T-helper 17 cell (primary cell): ENCODE measurements at regions not wholly inside any gene's neighbourhood (a gene's known extent, or its start where the extent isn't known, plus 50 kb on each side); places are given as distances from the start of the nearest gene placed in this dataset.

Source experiments
- ATAC-seq: fragments of 150-1000 bp; cut with Tn5 transposase; 2 replicates; pipeline ENCODE4 v1.10.0; 2021; ENCODE audit warnings: mild to moderate bottlenecking, moderate library complexity
- DNase-seq, 3 donors: peaks; one replicate each; pipeline versions ENCODE4 v3.0.0 to v3.0.0-alpha.2; 2020 to 2021
- H3K9me3 ChIP-seq: one replicate; pipeline ENCODE4 v1.7.0; 2013; ENCODE audit warnings: low read length, mild to moderate bottlenecking; ENCODE audit not compliant: control insufficient read depth, poor library complexity, severe bottlenecking
- H3K27ac Mint-ChIP-seq: one replicate; pipeline ENCODE4 v1.8.0; 2022; ENCODE audit warnings: mild to moderate bottlenecking, moderate library complexity, mixed read lengths
- H3K27me3 Mint-ChIP-seq: one replicate; pipeline ENCODE4 v1.8.0; 2022; ENCODE audit warnings: mixed read lengths
- H3K36me3 Mint-ChIP-seq: one replicate; pipeline ENCODE4 v1.8.0; 2022; ENCODE audit warnings: low read depth, mixed read lengths
- H3K4me1 Mint-ChIP-seq: one replicate; pipeline ENCODE4 v1.8.0; 2022; ENCODE audit warnings: mild to moderate bottlenecking, mixed read lengths
- H3K4me3 Mint-ChIP-seq: one replicate; pipeline ENCODE4 v1.8.0; 2022; ENCODE audit warnings: mild to moderate bottlenecking, moderate library complexity, mixed read lengths

GRCh38 chr6:23503173-23503572 is 622.8 kb upstream of the NRSN1 start:
- no peaks in the 10 kb centered on the region for H3K9me3 ChIP-seq
- Mint-ChIP-seq H3K4me3 (no peak overlapping the region), H3K36me3 (no peaks in the 10 kb centered on the region), H3K4me1 (no peaks in the 10 kb centered on the region), H3K27me3 (no peaks in the 10 kb centered on the region), H3K27ac (no peak overlapping the region)
- no peak for DNase-seq
- ATAC-seq: no peak

- Mint-ChIP-seq H3K4me3 (no peak overlapping the region), H3K36me3 (no peaks in the 10 kb centered on the region), H3K27ac (no peak overlapping the region), H3K4me1 (no peaks in the 10 kb centered on the region), H3K27me3 (no peaks in the 10 kb centered on the region)
- H3K9me3 ChIP-seq: no peaks in the 10 kb centered on the region
- no peak for ATAC-seq
- no peak for DNase-seq
Observed at GRCh38 chr6:23505026-23505425, 621.0 kb upstream of the NRSN1 start.

DNA sequence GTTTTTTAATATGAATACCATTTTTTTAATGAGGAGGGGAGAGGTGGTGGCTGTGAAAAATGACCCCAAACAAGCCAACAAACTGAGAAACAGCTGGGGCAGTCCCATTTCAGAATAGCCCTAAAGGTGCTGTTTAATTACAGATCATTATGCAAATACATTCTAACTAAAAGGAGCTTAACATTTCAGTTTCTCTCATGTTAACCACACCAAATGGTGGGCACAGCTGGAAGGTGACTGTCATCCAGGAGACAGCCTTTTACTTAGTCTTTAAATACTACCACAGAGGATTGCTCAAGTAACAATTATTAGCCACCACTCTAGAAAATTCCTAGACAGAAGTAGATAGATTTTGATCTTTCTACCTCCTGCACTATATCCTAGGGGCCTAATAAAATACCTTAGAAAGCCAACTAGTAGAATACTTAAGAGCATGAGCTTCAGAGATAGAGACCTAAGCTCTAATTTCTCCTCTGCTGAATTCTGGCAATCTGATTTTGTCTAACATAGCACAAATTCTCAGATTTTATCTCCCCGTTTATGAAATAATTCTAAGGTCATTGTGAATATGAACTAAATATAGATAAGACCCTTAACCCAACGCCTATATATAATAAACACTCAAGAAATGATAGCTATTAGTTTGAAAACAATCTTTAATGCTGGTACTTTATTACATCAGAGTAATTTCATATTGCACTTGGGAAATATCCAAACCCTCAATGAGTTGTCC is 615.1 kb upstream of the NRSN1 start:
- H3K27ac Mint-ChIP-seq: no peak overlapping the region
- ATAC-seq: no peak

DNA sequence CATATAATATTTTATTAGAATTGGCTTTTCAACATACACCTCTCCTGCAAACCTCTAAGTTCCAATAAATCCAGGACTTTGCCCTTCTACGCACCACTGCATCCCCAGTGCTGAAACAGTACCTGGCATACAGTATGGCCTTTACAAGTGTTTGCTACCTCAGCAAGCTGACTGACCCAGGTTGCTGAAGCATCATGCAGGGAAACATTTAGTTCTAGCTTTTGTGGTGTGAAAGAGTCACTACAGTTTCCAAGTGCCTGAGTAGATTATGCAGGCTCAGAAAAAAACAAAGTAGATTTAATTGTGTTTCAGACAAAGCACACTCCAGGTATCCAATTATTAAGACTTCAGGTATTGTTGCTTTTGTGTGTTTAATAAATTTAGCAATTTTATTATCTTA is 614.2 kb upstream of the NRSN1 start:
- no peaks in the 10 kb centered on the region for H3K4me1 Mint-ChIP-seq
- H3K27me3 Mint-ChIP-seq: no peaks in the 10 kb centered on the region
- no peaks in the 10 kb centered on the region for H3K36me3 Mint-ChIP-seq
- no peak overlapping the region for H3K4me3 Mint-ChIP-seq
- H3K9me3 ChIP-seq: no peaks in the 10 kb centered on the region
- DNase-seq: no peak
- no peak overlapping the region for H3K27ac Mint-ChIP-seq
- no peak for ATAC-seq

More for the DNA sequence above, 615.1 kb upstream of the NRSN1 start:
- no peaks in the 10 kb centered on the region for H3K9me3 ChIP-seq
- Mint-ChIP-seq H3K4me1 (no peaks in the 10 kb centered on the region), H3K4me3 (no peak overlapping the region), H3K36me3 (no peaks in the 10 kb centered on the region), H3K27me3 (no peaks in the 10 kb centered on the region)
- DNase-seq: no peak

GRCh38 chr6:23518294-23518693 is 607.7 kb upstream of the NRSN1 start:
- Mint-ChIP-seq H3K36me3 (no peaks in the 10 kb centered on the region), H3K27me3 (no peaks in the 10 kb centered on the region), H3K27ac (no peak overlapping the region), H3K4me3 (no peak overlapping the region), H3K4me1 (no peaks in the 10 kb centered on the region)
- ATAC-seq (no peak), DNase-seq (no peak)
- no peaks in the 10 kb centered on the region for H3K9me3 ChIP-seq

GRCh38 chr6:23522792-23523547 is 603.0 kb upstream of the NRSN1 start:
- no peak overlapping the region for H3K4me3 Mint-ChIP-seq
- DNase-seq (no peak), ATAC-seq (no peak)
- no peaks in the 10 kb centered on the region for H3K36me3 Mint-ChIP-seq
- no peaks in the 10 kb centered on the region for H3K9me3 ChIP-seq
- no peaks in the 10 kb centered on the region for H3K4me1 Mint-ChIP-seq
- no peak overlapping the region for H3K27ac Mint-ChIP-seq
- H3K27me3 Mint-ChIP-seq: no peaks in the 10 kb centered on the region

- no peak overlapping the region for H3K27ac Mint-ChIP-seq
- no peaks in the 10 kb centered on the region for H3K9me3 ChIP-seq
- no peaks in the 10 kb centered on the region for H3K27me3 Mint-ChIP-seq
- H3K4me1 Mint-ChIP-seq: no peaks in the 10 kb centered on the region
- ATAC-seq (no peak), DNase-seq (no peak)
- no peaks in the 10 kb centered on the region for H3K36me3 Mint-ChIP-seq
- no peak overlapping the region for H3K4me3 Mint-ChIP-seq
Observed at GRCh38 chr6:23523771-23524170, 602.2 kb upstream of the NRSN1 start.

- Mint-ChIP-seq H3K4me3 (no peak overlapping the region), H3K27ac (no peak overlapping the region), H3K27me3 (no peaks in the 10 kb centered on the region), H3K4me1 (no peaks in the 10 kb centered on the region), H3K36me3 (no peaks in the 10 kb centered on the region)
- no peak for DNase-seq
- no peaks in the 10 kb centered on the region for H3K9me3 ChIP-seq
- ATAC-seq: no peak
Observed at GRCh38 chr6:23524548-23524947, 601.5 kb upstream of the NRSN1 start.

DNA sequence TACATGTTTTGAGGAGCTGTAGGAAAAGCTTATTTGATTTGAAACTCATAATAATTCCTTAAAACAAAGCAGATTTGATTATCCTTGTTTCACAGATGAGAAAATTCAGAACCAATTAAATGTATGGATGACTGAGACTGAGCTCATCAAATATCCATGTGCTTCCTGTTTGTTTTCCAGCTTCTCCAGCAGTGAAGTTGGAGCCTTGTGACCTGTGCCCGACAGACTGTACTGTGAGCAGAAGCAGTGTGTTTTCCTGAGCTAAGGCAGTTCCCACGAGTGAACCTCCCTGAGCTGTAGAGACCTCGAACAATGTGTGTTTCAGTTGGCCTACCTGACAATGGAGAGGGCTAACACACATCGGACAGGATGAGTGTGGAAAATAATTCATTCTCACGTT is 599.5 kb upstream of the NRSN1 start:
- H3K4me3 Mint-ChIP-seq: no peak overlapping the region
- H3K4me1 Mint-ChIP-seq: no peaks in the 10 kb centered on the region
- no peaks in the 10 kb centered on the region for H3K27me3 Mint-ChIP-seq
- no peak for DNase-seq
- no peak for ATAC-seq
- H3K27ac Mint-ChIP-seq: no peak overlapping the region
- H3K36me3 Mint-ChIP-seq: no peaks in the 10 kb centered on the region
- H3K9me3 ChIP-seq: no peaks in the 10 kb centered on the region

- Mint-ChIP-seq H3K4me3 (no peak overlapping the region), H3K36me3 (no peaks in the 10 kb centered on the region), H3K4me1 (no peaks in the 10 kb centered on the region), H3K27ac (no peak overlapping the region), H3K27me3 (no peaks in the 10 kb centered on the region)
- DNase-seq (no peak), ATAC-seq (no peak)
- H3K9me3 ChIP-seq: no peaks in the 10 kb centered on the region
Observed at GRCh38 chr6:23529902-23530301, 596.1 kb upstream of the NRSN1 start.

DNA sequence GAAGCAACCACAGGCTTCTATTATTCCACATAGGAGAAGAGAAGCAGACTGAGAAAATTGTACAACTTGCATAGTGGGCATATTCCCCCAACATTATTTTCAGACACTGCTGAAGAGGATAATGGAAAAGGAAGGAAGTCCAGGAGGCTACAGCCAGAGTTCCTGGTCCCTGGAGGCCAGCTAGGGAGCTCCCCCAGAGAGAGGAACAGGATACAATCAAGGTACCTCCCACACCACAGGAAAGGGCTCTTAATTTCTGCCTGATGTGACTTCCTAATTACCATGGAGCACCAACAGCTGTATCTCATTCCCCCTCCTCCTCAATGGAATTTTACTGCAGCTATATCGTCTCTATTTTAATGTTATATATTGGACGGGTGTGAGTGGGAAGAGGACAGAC is 594.3 kb upstream of the NRSN1 start:
- Mint-ChIP-seq H3K27me3 (no peaks in the 10 kb centered on the region), H3K27ac (no peak overlapping the region), H3K4me1 (no peaks in the 10 kb centered on the region), H3K4me3 (no peak overlapping the region), H3K36me3 (no peaks in the 10 kb centered on the region)
- H3K9me3 ChIP-seq: no peaks in the 10 kb centered on the region
- no peak for ATAC-seq
- DNase-seq: no peak

DNA sequence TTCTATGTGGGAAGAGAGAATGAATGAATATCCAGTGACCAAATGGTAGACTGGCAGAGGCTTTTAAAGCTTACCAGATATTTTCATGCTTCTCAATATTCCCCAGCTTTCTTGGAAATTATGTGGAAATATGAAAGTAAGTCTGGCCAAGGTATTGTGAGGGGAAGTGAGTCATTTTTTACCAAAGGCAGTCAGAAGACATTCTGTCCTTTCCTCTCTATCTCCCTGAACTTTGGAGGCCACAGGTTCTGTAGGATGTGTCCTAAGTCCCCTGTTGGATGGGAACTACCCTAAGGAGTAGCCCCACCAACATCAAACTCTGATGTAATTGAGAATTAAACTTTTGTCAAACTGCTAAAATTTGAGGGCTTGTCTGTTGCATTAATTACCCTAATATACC is 593.8 kb upstream of the NRSN1 start:
- DNase-seq: no peak
- ATAC-seq: no peak
- H3K27me3 Mint-ChIP-seq: no peaks in the 10 kb centered on the region

GRCh38 chr6:23533311-23533710 is 592.7 kb upstream of the NRSN1 start:
- Mint-ChIP-seq H3K27me3 (no peaks in the 10 kb centered on the region), H3K4me3 (no peak overlapping the region), H3K27ac (no peak overlapping the region), H3K36me3 (no peaks in the 10 kb centered on the region), H3K4me1 (no peaks in the 10 kb centered on the region)
- ATAC-seq: no peak
- H3K9me3 ChIP-seq: no peaks in the 10 kb centered on the region
- DNase-seq: no peak

More for the DNA sequence above, 593.8 kb upstream of the NRSN1 start:
- no peaks in the 10 kb centered on the region for H3K36me3 Mint-ChIP-seq
- H3K9me3 ChIP-seq: no peaks in the 10 kb centered on the region
- no peak overlapping the region for H3K27ac Mint-ChIP-seq
- H3K4me3 Mint-ChIP-seq: no peak overlapping the region
- no peaks in the 10 kb centered on the region for H3K4me1 Mint-ChIP-seq

- Mint-ChIP-seq H3K27me3 (no peaks in the 10 kb centered on the region), H3K4me3 (no peak overlapping the region), H3K36me3 (no peaks in the 10 kb centered on the region), H3K4me1 (no peaks in the 10 kb centered on the region), H3K27ac (no peak overlapping the region)
- DNase-seq (no peak), ATAC-seq (no peak)
- no peaks in the 10 kb centered on the region for H3K9me3 ChIP-seq
Observed at GRCh38 chr6:23533944-23534343, 592.1 kb upstream of the NRSN1 start.
